ENCODE measurements at regions not wholly inside any gene's neighbourhood (a gene's known extent, or its start where the extent isn't known, plus 50 kb on each side); places are given as distances from the start of the nearest gene placed in this dataset.
"Not testable (repeated sequence)": the region's sequence is repeated elsewhere in the genome, so short reads cannot be mapped to it uniquely, and the experiment has no call there.

DNA sequence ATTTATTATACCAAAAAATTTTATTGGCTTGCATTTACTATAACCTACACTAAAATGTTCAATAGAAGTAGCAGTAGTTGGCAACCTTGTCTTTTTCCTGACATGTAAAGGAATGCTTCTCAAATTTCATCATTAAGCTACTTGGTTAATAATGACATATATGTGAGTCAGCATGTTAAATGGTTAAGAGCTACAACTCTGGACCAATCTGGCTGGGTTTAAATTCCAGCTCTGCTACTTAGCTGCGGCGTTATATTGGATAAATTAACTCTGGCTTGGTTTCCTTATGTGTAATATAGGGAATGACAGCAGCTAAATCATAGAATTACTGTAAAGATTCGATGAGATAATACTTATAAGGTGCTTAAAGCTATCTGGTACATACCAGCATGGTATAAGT is 53.7 kb upstream of the OTOGL start:
- no peak for DNase-seq

- no peak for DNase-seq
Observed at GRCh38 chr12:80044694-80045046, 54.7 kb upstream of the OTOGL start.

GRCh38 chr12:80041692-80042091 is 57.6 kb upstream of the OTOGL start:
- no peak for DNase-seq

GRCh38 chr12:80041071-80041470 is 58.3 kb upstream of the OTOGL start:
- DNase-seq: peak; percentile 89

- peak; percentile 11 for DNase-seq
Observed at GRCh38 chr12:80040075-80040738, 59.1 kb upstream of the OTOGL start.

DNA sequence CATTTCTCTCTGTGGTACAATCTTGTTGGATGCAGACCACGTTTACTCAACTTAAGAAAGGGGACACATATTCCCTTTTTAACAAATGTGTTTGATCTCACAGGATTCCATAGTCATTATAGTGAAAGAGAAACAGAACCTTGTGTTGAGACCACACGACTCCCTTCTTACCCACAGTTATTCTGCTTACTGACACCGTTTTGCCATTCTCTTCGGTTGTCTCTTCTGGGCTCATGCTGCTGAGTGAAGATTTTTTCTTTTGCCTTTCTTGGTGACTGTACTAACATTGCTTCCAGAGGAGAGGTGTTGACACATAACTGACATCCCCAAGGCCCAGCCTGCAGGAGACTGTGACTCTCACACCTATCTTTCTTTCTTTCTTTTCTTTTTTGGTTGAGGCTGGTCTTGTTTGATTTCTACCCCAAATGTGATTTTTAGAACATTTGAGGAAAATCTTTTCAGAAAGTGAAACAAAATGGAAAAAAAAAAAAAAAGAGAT is 61.2 kb upstream of the OTOGL start:
- no peak for DNase-seq

- DNase-seq: peak; percentile 7
Observed at GRCh38 chr12:80033448-80033847, 65.9 kb upstream of the OTOGL start.

DNA sequence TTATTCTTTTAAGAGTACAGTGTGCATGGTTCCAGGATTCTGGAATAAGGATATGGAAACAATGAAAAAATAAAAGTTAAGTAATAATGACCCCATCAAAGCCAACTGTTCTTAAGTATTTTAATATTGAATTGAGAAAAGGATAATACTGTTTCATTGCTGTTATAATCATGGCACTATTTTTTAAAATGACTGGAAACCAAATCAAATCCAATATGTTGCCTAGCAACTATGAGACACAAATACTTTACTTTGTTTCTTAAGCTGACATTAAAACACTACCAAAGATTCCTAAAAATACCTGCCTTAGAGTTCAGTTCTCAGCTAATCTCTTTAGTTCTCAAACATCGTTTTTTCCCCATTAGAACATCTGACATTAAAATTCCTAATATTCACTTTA is 66.4 kb upstream of the OTOGL start:
- peak; percentile 5 for DNase-seq

- DNase-seq: no peak
Observed at GRCh38 chr12:80031229-80031628, 68.1 kb upstream of the OTOGL start.

GRCh38 chr12:80025638-80026037 is 73.7 kb upstream of the OTOGL start:
- DNase-seq: no peak

DNA sequence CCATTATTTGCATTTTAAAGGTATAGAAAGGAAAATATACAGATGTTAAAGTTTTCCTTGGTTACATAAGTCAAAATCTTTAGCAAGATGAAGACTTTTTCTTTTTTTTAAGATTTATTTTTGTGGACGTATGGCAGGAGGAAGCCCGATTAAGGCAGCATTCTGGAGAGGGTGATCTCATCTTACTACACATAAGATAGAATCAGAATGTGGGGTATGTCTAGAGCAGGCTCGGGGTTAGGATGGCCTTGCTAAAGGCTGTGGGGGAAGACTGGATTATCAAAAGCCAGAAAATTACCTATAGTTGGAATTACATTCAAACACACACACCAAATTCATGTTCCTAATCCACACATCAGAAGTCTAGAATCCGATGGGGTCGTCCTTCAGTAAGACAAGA is 79.6 kb upstream of the OTOGL start:
- DNase-seq: no peak

DNA sequence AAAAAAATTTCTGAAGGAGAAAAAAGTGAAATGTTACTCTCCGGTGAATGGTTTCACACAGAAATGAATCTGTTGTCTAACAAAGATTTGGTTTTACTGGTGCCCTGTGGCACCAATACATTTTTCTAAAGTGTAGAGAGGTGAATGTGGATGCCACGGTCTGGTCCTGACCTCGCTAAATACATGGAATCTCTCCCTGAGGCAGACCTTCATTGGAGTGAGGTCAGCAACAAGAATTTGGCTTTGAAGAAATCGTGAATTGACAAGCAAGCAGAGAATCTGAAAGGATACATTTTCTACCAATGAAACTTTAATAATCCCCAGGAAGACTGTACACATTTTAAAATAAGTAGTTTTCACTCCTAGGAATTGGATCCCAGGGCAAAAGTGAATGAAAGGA is 81.2 kb upstream of the OTOGL start:
- no peak for DNase-seq

GRCh38 chr12:80017261-80017870 is 82.0 kb upstream of the OTOGL start:
- no peak for DNase-seq

GRCh38 chr12:80016684-80017083 is 81.8 kb upstream of the PPP1R12A start:
- no peak for DNase-seq

DNA sequence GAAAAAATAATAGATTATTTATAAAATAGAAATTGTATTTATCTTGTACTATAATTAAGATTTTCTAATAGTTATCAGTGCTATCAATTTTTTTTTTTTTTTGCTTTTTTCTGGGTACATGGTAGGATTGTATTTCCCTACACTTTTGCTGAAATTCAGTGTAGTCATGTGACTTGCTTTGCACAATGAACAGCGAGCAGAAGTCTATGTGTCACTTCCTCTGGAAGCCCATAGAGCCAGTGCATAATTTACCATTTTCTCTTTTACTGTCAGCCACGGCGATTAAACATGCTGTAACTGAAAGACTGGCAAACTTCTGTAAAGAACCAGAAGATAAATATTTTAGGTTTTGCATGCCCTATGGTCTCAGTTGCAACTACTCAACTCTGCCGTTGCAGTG is 80.8 kb upstream of the PPP1R12A start:
- DNase-seq: no peak

DNA sequence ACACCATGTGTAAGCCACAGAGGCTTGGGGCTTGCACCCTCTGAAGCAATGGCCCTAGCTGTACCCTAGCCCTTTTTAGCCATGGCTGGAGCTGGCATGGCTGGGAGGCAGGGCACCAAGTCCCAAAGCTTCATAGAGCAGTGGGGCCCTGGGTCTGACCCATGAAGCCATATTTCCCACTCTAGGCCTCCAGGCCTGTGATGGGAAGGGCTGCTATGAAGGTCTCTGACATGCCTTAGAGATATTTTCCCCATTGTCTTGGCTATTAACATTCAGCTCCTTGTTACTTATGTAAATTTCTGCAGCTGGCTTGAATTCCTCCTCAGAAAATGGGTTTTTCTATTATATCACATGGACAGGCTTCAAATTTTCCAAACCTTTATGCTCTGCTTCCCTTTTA is 68.8 kb upstream of the PPP1R12A start:
- DNase-seq: not testable (repeated sequence)

DNA sequence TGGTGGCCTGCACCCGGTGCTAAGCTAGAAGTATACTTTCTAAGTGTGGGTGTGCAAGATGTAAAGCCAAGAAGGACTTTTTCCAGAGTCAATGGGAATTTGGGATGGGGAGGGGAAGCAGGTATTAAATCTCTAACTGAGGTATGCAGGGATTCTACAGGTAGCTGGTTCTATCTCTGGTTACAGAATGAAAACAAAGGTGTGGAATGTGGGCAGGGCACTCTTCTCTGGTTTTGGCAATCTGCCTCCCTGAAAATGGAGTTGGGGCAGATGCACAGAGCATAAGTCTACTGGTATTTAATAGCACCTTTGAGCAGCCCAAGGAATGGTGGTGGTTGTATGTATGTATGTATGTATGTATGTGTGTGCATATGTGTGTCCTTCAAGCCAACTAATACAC is 66.7 kb upstream of the PPP1R12A start:
- no peak for DNase-seq

- no peak for DNase-seq
Observed at GRCh38 chr12:80000831-80001230, 65.9 kb upstream of the PPP1R12A start.

DNA sequence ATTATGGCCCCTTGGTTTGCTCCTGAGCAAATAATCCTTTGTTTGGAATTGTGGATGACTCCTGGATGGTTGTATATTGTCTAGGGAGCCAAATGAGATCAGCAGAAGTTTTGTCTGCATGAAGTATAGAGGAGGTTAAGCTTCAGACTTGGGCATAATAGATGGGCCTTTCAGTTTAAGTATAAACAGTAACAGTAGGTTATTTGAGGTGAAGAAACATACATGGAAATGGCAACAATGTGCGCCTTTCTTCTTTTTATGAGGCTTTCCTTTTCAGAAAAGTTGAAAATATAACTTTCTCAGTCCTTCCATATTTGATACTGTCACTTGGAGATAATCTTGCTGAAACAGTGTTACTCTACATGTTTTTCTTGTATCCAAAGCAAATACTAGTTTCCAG is 63.7 kb upstream of the PPP1R12A start:
- DNase-seq: peak; percentile 8

DNA sequence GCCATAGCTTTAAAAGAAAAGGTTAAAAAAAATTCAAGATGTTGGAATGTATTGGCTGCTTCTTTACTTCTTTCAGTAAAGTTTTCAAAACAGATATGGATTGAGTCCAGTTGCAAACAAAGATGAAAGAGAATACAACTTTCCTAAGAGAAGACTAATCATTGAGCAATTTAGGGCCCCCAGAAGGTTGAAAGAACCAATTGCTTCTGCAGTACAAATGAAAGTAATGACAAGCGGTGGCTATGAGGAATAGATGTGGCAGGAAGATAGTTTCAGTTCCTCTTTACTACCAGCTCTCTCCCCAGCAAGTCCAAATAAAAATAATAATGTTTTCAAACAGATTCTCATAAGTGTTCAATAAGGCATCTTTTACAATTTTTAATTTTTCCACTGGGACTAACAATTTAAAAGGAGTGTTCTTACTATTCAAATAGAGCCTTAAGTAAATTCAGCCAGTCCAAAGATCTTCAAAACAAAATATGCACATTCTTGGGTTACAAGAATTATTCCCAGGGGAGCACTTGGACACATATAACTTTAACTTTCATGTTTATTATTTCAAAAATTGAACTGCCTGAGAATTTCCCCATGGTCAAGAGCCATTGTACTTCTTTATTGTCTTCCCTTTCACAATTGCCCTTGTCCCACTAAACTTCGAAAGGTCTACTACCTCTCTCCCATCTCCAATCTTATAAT is 62.3 kb upstream of the PPP1R12A start:
- no peak for DNase-seq

DNA sequence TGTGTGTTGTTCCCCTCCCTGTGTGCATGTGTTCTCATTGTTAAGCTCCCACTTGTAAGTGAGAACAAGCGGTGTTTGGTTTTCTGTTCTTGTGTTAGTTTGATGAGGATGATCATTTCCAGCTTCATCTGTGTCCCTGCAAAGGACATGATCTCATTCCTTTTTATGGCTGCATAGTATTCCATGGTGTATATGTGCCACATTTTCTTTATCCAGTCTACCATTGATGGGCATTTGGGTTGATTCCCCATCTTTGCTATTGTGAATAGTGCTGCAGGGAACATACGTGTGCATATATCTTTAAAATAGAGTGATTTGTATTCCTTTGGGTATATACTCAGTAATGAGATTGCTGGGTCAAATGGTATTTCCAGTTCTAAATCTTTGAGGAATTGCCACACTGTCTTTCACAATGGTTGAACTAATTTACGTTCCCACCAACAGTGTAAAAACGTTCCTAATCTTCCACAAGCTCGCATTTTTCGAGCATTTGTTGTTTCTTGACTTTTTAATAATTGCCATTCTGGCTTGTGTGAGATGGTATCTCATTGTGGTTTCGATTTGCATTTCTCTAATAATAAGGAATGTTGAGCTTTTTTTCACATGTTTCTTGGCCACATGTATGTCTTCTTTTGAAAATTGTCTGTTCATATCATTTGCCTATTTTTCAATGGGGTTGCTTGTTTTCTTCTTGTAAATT is 60.6 kb upstream of the PPP1R12A start:
- DNase-seq: not testable (repeated sequence)

- DNase-seq: no peak
Observed at GRCh38 chr12:79993106-79993862, 58.4 kb upstream of the PPP1R12A start.

GRCh38 chr12:79991586-79991985 is 56.7 kb upstream of the PPP1R12A start:
- no peak for DNase-seq
